Panc1 (cell line): ENCODE measurements at regions not wholly inside any gene's neighbourhood (a gene's known extent, or its start where the extent isn't known, plus 50 kb on each side); places are given as distances from the start of the nearest gene placed in this dataset.

Experiments used
- ATAC-seq: fragments of 200-7000 bp; cut with Tn5 transposase; 2 replicates; pipeline ENCODE4 v1.9.1; 2020; ENCODE audit warnings: mild to moderate bottlenecking, moderate library complexity
- BruUV-seq: library from RNA; stranded (reverse); fragments of 400-500 nt; replicated peaks from 2 replicates; lab custom pipeline; 2021; lab: Mats Ljungman, UMichigan
- CTCF ChIA-PET: fragments of 300-600 bp; sonication (Branson Sonifier 250); formaldehyde crosslinking; loops from one replicate; lab custom pipeline; 2022; ENCODE audit warnings: antibody characterized with exemption; lab: Charles Lee
- POLR2A ChIA-PET: fragments of 300-600 bp; sonication (Branson Sonifier 250); formaldehyde crosslinking; loops from one replicate; lab custom pipeline; 2022; ENCODE audit warnings: antibody characterized with exemption; lab: Charles Lee
- DNase-seq: peaks from one replicate; pipeline ENCODE4 v3.0.0-alpha.2; 2010; ENCODE audit warnings: low read depth, low spot score
- H3K27ac ChIP-seq: 2 replicates; pipeline ENCODE4 v1.5.1; 2011; ENCODE audit warnings: mild to moderate bottlenecking, low read length, inconsistent platforms
- H3K27me3 ChIP-seq: fragments of 200-500 bp; sonication (Bioruptor generic); 2 replicates; pipeline ENCODE4 v1.6.0; 2014; ENCODE audit warnings: low read length, inconsistent platforms; ENCODE audit not compliant: control insufficient read depth, insufficient read depth
- H3K36me3 ChIP-seq: fragments of 200-500 bp; sonication (Bioruptor generic); 2 replicates; pipeline ENCODE4 v1.5.1; 2014; ENCODE audit warnings: inconsistent platforms, mild to moderate bottlenecking, low read length, moderate library complexity; ENCODE audit not compliant: control insufficient read depth, insufficient read depth
- H3K4me1 ChIP-seq: 2 replicates; pipeline ENCODE4 v1.5.1; 2011; ENCODE audit warnings: inconsistent platforms, mild to moderate bottlenecking, low read length, moderate library complexity; ENCODE audit not compliant: control insufficient read depth, insufficient read depth
- H3K4me3 ChIP-seq, 2 experiments: 2 replicates each; pipeline ENCODE4 v1.5.1; 2011 to 2012; ENCODE audit warnings: low read depth in 2 of 2, low read length in 2 of 2, mild to moderate bottlenecking in 2 of 2, inconsistent platforms in 1 of 2, moderate library complexity in 1 of 2
- H3K9me3 ChIP-seq: fragments of 200-500 bp; sonication (Bioruptor generic); 2 replicates; pipeline ENCODE4 v1.5.1; 2014; ENCODE audit warnings: low read depth, mild to moderate bottlenecking, inconsistent platforms, low read length, moderate library complexity; ENCODE audit not compliant: control insufficient read depth, insufficient read depth
- CTCF ChIP-seq: fragments of 450-650 bp; IDR thresholded peaks from 2 replicates; pipeline ENCODE4 v1.5.1; 2017; ENCODE audit warnings: mild to moderate bottlenecking
- POLR2AphosphoS5 ChIP-seq: IDR thresholded peaks from 2 replicates; pipeline ENCODE4 v1.6.1; 2012; ENCODE audit warnings: mild to moderate bottlenecking, low read depth, low read length, moderate library complexity
- SIN3A ChIP-seq: IDR thresholded peaks from 2 replicates; pipeline ENCODE4 v1.6.1; 2012; ENCODE audit warnings: low read depth, mild to moderate bottlenecking, low read length, moderate library complexity, borderline replicate concordance; ENCODE audit not compliant: insufficient read depth
- TCF7L2 ChIP-seq: IDR thresholded peaks from 2 replicates; pipeline ENCODE4 v1.6.1; 2011; ENCODE audit warnings: mild to moderate bottlenecking, low read depth, low read length, inconsistent platforms
- in situ Hi-C: cut with HindIII; loops from 2 replicates; pipeline ENCODE4 v1.10.0; 2016; ENCODE audit warnings: low sequenced_read_pairs, low pct_unique_long_range_greater_than_20kb
- intact Hi-C: fragments of 100-400 bp; cut with micrococcal nuclease; formaldehyde crosslinking; loops from one replicate; pipeline ENCODE4 v1.10.0; 2022; ENCODE audit not compliant: unreplicated experiment
- TF ChIP-seq, protein P1 (sequence below), 2 experiments: IDR thresholded peaks; 2 replicates each; pipeline ENCODE4 v1.6.1; 2011 to 2012; ENCODE audit warnings: low read depth in 2 of 2, control low read depth in 1 of 2, low read length in 1 of 2, mild to moderate bottlenecking in 1 of 2, moderate library complexity in 1 of 2; ENCODE audit not compliant: insufficient read depth in 1 of 2

DNA sequence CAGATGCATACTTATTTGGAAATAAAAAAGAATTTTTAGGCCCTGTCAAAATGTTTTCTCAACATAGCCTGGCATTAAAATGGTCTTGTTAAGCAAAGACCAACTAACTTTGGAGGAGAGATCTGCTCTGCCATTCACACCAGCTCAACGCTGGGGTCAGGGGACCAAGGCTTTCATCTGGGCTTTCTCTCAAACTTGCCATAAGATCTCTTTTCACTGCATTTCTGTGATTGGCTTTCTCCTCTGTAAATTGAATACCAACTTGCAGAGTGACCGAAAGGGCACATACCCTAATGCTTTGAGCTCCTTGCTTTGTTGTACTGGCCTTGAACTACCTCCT, 71.2 kb downstream of the MYCN start:
- DNase-seq (no peak), ATAC-seq (no peak)
- TF ChIP-seq, protein P1, sequence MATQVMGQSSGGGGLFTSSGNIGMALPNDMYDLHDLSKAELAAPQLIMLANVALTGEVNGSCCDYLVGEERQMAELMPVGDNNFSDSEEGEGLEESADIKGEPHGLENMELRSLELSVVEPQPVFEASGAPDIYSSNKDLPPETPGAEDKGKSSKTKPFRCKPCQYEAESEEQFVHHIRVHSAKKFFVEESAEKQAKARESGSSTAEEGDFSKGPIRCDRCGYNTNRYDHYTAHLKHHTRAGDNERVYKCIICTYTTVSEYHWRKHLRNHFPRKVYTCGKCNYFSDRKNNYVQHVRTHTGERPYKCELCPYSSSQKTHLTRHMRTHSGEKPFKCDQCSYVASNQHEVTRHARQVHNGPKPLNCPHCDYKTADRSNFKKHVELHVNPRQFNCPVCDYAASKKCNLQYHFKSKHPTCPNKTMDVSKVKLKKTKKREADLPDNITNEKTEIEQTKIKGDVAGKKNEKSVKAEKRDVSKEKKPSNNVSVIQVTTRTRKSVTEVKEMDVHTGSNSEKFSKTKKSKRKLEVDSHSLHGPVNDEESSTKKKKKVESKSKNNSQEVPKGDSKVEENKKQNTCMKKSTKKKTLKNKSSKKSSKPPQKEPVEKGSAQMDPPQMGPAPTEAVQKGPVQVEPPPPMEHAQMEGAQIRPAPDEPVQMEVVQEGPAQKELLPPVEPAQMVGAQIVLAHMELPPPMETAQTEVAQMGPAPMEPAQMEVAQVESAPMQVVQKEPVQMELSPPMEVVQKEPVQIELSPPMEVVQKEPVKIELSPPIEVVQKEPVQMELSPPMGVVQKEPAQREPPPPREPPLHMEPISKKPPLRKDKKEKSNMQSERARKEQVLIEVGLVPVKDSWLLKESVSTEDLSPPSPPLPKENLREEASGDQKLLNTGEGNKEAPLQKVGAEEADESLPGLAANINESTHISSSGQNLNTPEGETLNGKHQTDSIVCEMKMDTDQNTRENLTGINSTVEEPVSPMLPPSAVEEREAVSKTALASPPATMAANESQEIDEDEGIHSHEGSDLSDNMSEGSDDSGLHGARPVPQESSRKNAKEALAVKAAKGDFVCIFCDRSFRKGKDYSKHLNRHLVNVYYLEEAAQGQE (IDR thresholded peaks at IDR 0.05; ENCODE audit: insufficient read depth in 1 of 2, low read depth in 2 of 2, low read length in 1 of 2): no peak
- no peak overlapping the region for H3K27ac ChIP-seq
- H3K9me3 ChIP-seq: no peaks in the 10 kb centered on the region
- no TSS peak for BruUV-seq
- POLR2A ChIA-PET: no interaction called here
- H3K36me3 ChIP-seq: no peaks in the 10 kb centered on the region
- CTCF ChIA-PET: no interaction called here
- intact Hi-C loops: no loop called here
- H3K27me3 ChIP-seq: peaks cover 6% of the 10 kb centered on the region; the same call in 1 of the 2 replicates
- H3K4me1 ChIP-seq: no peaks in the 10 kb centered on the region
- in situ Hi-C loops: no loop called here
- no peak overlapping the region for H3K4me3 ChIP-seq

- Histone ChIP-seq H3K9me3 (no peaks in the 10 kb centered on the region), H3K36me3 (no peaks in the 10 kb centered on the region), H3K4me1 (no peaks in the 10 kb centered on the region), H3K4me3 (no peak overlapping the region), H3K27me3 (peaks cover 6% of the 10 kb centered on the region; the same call in 1 of the 2 replicates), H3K27ac (no peak overlapping the region)
- intact Hi-C loops (no loop called here), in situ Hi-C loops (no loop called here)
- ChIA-PET CTCF (no interaction called here), POLR2A (no interaction called here)
- no peak for ATAC-seq
- DNase-seq: no peak
- BruUV-seq: no TSS peak
- TF ChIP-seq CTCF (no peak), SIN3A (no peak)
Measured at GRCh38 chr2:16010951-16011620, 70.7 kb downstream of the MYCN start.

GRCh38 chr2:16010011-16010410, 69.7 kb downstream of the MYCN start:
- ChIA-PET POLR2A (no interaction called here), CTCF (no interaction called here)
- H3K9me3 ChIP-seq: no peaks in the 10 kb centered on the region
- H3K27ac ChIP-seq: no peak overlapping the region
- in situ Hi-C loops: no loop called here
- DNase-seq: no peak
- H3K4me3 ChIP-seq: no peak overlapping the region
- ATAC-seq: no peak
- intact Hi-C loops: no loop called here
- H3K36me3 ChIP-seq: no peaks in the 10 kb centered on the region
- TF ChIP-seq, protein P1 (IDR thresholded peaks at IDR 0.05; ENCODE audit: insufficient read depth in 1 of 2, low read depth in 2 of 2, low read length in 1 of 2): no peak
- TF ChIP-seq POLR2AphosphoS5 (no peak), CTCF (no peak), SIN3A (no peak), TCF7L2 (no peak)
- BruUV-seq: no TSS peak
- H3K27me3 ChIP-seq: peaks cover 6% of the 10 kb centered on the region; the same call in 1 of the 2 replicates
- H3K4me1 ChIP-seq: no peaks in the 10 kb centered on the region
